A549 (cell line): ENCODE measurements at regions not wholly inside any gene's neighbourhood (a gene's known extent, or its start where the extent isn't known, plus 50 kb on each side); places are given as distances from the start of the nearest gene placed in this dataset.
A peak's percentile ranks its signal among the peaks of the same experiment; 100 is the strongest.
"Not testable (repeated sequence)": the region's sequence is repeated elsewhere in the genome, so short reads cannot be mapped to it uniquely, and the experiment has no call there.

Source experiments
- ATAC-seq, 2 experiments: fragments of 200-7000 bp in 1 of 2; fragments of >200 bp in 1 of 2; cut with Nextera tagmentation in 1 of 2; cut with Tn5 transposase in 1 of 2; 3 replicates each; pipeline versions ENCODE4 v1.8.0 to v1.9.1; 2018 to 2020; ENCODE audit warnings: mild to moderate bottlenecking in 1 of 2, moderate library complexity in 1 of 2
- CTCF ChIA-PET: fragments of 300-600 bp; sonication (Branson Sonifier 250); formaldehyde crosslinking; extraction: SDS; loops from one replicate; lab custom pipeline; 2021; ENCODE audit warnings: antibody characterized with exemption, inconsistent platforms; lab: Yijun Ruan, JAX
- POLR2A ChIA-PET: fragments of 350-600 bp; formaldehyde crosslinking; extraction: SDS; loops from one replicate; lab custom pipeline; 2021; ENCODE audit warnings: antibody characterized with exemption, inconsistent platforms; lab: Yijun Ruan, JAX
- DNase-seq, 2 experiments: peaks; one replicate each; pipeline versions ENCODE4 v3.0.0 to v3.0.0-alpha.2; 2011 to 2016; ENCODE audit warnings: low read depth in 1 of 2, low spot score in 1 of 2
- FAIRE-seq: peaks from 2 replicates; lab custom pipeline; 2011; peaks lifted over from hg19 to GRCh38; lab: Jason Lieb, UNC
- H3K27ac ChIP-seq, 2 experiments: fragments of >200 bp; sonication (Bioruptor Twin); formaldehyde crosslinking; 3 replicates each; pipeline ENCODE4 v1.5.1; 2016 to 2017
- H3K4me1 ChIP-seq: fragments of >200 bp; sonication (Bioruptor Twin); formaldehyde crosslinking; 3 replicates; pipeline ENCODE4 v1.6.1; 2016
- H3K4me2 ChIP-seq: fragments of >200 bp; sonication (Bioruptor Twin); formaldehyde crosslinking; 3 replicates; pipeline ENCODE4 v1.6.1; 2016
- H3K4me3 ChIP-seq: fragments of >200 bp; sonication (Bioruptor Twin); formaldehyde crosslinking; 3 replicates; pipeline ENCODE4 v1.5.1; 2016
- H3K9me3 ChIP-seq: fragments of >200 bp; sonication (Bioruptor Twin); formaldehyde crosslinking; 3 replicates; pipeline ENCODE4 v1.6.1; 2016
- ZC3H11A ChIP-seq: fragments of 450-650 bp; IDR thresholded peaks from 2 replicates; pipeline ENCODE4 v1.6.1; 2014; ENCODE audit warnings: antibody characterized with exemption, mild to moderate bottlenecking
- WGBS: methylation state at CpG from one replicate; pipeline ENCODE4 v1.1.6; 2017; ENCODE audit errors: missing lambda C conversion rate; 5-methylcytosine and 5-hydroxymethylcytosine counted together
- small RNA-seq, 6 experiments: library from RNA; depleted of rRNA; stranded (forward); fragments of <200 nt; gene quantifications; one replicate each; pipeline ENCODE3, GENCODE V24; 2012

GRCh38 chr9:65223986-65224385 lies 61.0 kb downstream of the FOXD4L5 start:
- H3K9me3 ChIP-seq, ATAC-seq, H3K4me1 ChIP-seq, CTCF ChIA-PET, FAIRE-seq, POLR2A ChIA-PET, H3K27ac ChIP-seq, H3K4me2 ChIP-seq, H3K4me3 ChIP-seq, DNase-seq: not testable (repeated sequence)
- WGBS = 65% methylated on average over 2 of the region's 2 CpGs

- H3K4me1 ChIP-seq, H3K9me3 ChIP-seq, H3K4me2 ChIP-seq, DNase-seq, POLR2A ChIA-PET, FAIRE-seq, CTCF ChIA-PET, ATAC-seq, H3K27ac ChIP-seq, H3K4me3 ChIP-seq: not testable (repeated sequence)
These were observed 76.2 kb downstream of the FOXD4L5 start for GRCh38 chr9:65208834-65209233.

- FAIRE-seq, CTCF ChIA-PET, H3K4me3 ChIP-seq, POLR2A ChIA-PET, H3K9me3 ChIP-seq, ATAC-seq, H3K4me2 ChIP-seq, DNase-seq, H3K27ac ChIP-seq, H3K4me1 ChIP-seq: not testable (repeated sequence)
- no CpG with 5 or more reads among the region's 1 CpG for WGBS
These were observed 77.7 kb downstream of the FOXD4L5 start for GRCh38 chr9:65207273-65207672.

- H3K4me1 ChIP-seq, H3K27ac ChIP-seq, H3K9me3 ChIP-seq, H3K4me2 ChIP-seq, FAIRE-seq, CTCF ChIA-PET, POLR2A ChIA-PET, ATAC-seq, H3K4me3 ChIP-seq, DNase-seq: not testable (repeated sequence)
- TF ChIP-seq ZC3H11A = peak; percentile 70
- no CpG with 5 or more reads among the region's 1 CpG for WGBS
These were observed 79.2 kb downstream of the FOXD4L5 start for GRCh38 chr9:65205853-65206252.

DNA sequence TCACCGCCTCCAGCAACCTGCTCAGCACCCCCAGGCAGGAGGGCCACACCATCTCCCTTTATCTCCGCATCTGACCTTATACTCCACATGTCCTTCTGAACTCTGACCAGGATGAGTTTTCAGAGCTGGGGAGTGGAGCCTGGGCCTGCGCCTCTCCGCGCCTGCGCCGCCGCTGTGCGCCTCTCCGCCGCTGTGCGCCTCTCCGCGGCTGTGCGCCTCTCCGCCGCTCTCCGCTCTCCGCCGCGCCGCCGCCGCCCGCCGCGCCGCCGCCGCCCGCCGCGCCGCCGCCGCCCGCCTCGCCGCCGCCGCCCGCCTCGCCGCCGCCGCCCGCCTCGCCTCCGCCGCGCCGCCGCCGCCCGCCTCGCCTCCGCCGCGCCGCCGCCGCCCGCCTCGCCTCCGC lies 89.2 kb downstream of the FOXD4L5 start:
- CTCF ChIA-PET, H3K9me3 ChIP-seq, POLR2A ChIA-PET, H3K4me1 ChIP-seq, DNase-seq, H3K27ac ChIP-seq, FAIRE-seq, H3K4me3 ChIP-seq, H3K4me2 ChIP-seq, ATAC-seq: not testable (repeated sequence)
- 98% methylated on average over 39 of the region's 65 CpGs for WGBS

DNA sequence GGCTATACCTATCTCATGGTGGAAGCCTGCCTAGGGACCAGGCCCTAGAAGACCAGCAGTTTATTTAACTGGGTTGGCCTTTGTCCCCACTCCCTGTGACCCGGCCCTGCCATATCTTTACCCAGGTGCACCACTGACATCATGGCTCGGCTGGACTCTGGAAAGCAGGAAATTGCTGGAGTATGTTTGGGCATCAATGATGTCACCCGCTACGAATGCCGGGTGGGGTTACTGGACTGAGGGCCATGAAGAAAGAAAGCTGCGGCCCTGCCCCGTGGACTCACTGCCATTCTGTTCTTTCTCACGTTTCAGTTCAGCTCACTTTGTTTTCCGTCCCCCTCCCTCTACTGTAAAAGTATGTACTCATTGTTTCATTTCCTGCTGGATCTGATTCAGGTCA lies 129.1 kb downstream of the FOXD4L5 start:
- FAIRE-seq, H3K4me3 ChIP-seq, DNase-seq, H3K4me2 ChIP-seq, POLR2A ChIA-PET, H3K27ac ChIP-seq, CTCF ChIA-PET, H3K9me3 ChIP-seq, ATAC-seq, H3K4me1 ChIP-seq: not testable (repeated sequence)
- WGBS = no CpG with 5 or more reads among the region's 9 CpGs

Small RNA genes in the stretch of these regions (small RNA-seq; reads per million reads assigned to genes)
- 0 reads per million in 6 experiments for gene AL512605.2
